HG03066 (cell line): ENCODE measurements at regions not wholly inside any gene's neighbourhood (a gene's known extent, or its start where the extent isn't known, plus 50 kb on each side); places are given as distances from the start of the nearest gene placed in this dataset.
"Not testable (repeated sequence)": the region's sequence is repeated elsewhere in the genome, so short reads cannot be mapped to it uniquely, and the experiment has no call there.

Experiments
- ATAC-seq: cut with Tn5 transposase; IDR thresholded peaks from one replicate; pipeline ENCODE4 v1.9.1; 2021; ENCODE audit warnings: low read depth; ENCODE audit not compliant: unreplicated experiment

DNA sequence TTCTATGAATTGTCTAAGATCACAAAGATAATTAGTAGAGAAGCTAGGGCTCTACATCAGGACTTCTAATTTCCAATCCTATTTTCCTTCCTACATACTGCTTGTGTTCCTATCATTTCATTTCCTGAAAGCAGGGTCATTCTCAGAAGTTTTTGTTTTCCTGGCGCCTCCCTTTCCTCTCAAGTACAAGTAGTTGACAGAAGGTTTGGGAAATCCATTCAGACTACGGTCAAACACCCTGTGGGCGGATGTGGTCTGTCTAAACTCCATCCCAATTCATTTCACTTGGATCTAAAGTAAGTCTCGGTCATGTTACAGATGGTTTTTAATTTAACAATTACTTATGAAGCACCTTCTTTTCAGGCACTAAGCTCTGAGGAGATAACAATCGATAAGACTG is 221.4 kb downstream of the MTERF1 start:
- ATAC-seq = no peak

GRCh38 chr7:91660734-91661356 is 219.7 kb downstream of the MTERF1 start:
- no peak for ATAC-seq

DNA sequence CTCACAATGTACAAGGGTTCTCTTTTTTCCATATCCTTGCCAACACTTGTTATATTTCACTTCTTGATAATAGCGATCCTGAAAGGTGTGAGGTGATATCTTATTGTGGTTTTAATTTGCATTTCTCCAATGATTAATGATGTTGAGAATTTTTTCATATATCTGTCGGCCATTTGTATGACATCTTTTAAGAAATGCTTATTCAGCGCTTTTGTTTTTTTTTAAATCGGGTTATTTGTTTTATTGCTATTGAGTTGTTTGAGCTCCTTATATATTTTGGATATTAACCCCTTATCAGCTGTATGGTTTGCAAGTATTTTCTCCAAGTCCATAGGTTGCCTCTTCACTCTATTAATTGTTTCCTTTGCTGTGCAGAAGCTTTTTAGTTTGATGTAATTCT is 218.8 kb downstream of the MTERF1 start:
- no peak for ATAC-seq

GRCh38 chr7:91668217-91668616 is 212.3 kb downstream of the MTERF1 start:
- ATAC-seq = no peak

- ATAC-seq = no peak
These were observed 209.3 kb downstream of the MTERF1 start for GRCh38 chr7:91671245-91671644.

DNA sequence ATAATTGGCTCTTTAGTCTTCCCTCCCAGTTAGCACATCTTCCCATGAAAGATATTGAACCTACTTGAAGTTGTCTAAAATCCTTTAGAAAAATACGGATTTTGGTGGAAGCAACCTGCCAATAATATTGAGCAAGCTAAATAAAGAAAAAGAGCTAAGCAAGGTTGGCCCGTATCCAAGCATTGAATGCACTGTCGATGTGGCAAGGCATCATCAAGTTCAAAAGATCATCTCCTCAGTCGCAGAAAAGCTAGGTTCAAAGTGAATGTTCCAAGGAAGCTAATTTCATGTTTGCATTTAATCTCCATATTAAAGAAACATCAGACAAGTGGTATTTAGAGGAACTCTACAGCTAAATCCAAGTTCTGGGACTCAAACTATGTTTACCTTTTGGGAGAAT is 206.0 kb downstream of the MTERF1 start:
- ATAC-seq = no peak

- ATAC-seq = no peak
These were observed 198.8 kb downstream of the MTERF1 start for GRCh38 chr7:91681718-91682117.

DNA sequence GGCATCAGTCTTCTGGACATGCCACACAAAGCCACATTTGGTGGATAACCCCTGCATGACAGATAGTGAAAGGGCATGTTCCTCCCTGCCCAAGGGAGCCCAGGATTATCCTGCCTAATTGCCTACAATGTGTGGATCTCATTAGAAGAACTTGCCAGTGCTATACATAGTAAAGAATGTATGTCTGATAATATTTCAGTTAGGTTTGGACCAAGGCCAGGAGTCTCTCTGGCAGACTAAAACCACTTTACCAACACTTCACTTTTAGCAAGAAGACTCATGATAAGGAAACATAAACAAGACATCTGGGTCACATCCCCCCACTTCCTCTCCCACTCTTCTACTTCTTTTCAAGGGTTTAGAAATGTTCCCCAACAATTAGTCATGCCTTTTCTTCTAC is 196.7 kb downstream of the MTERF1 start:
- no peak for ATAC-seq

DNA sequence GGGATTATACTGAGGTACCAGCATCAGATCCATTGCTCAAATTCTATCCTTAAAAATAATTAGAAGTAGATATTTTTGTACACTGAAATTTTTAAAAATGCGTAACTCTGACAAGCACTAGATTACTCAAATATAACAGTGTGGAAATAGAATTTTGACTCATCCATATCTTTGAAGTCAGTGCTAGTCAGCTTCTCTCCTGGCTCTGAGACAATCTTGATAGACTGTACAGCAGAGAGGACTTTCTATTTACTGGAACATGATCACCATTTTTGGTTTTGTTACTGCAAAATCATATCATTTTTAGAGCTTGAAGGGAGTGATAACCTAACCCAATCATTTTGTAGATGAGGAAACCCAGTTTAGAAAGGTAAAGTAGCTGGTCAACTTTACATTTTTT is 195.0 kb downstream of the MTERF1 start:
- no peak for ATAC-seq

DNA sequence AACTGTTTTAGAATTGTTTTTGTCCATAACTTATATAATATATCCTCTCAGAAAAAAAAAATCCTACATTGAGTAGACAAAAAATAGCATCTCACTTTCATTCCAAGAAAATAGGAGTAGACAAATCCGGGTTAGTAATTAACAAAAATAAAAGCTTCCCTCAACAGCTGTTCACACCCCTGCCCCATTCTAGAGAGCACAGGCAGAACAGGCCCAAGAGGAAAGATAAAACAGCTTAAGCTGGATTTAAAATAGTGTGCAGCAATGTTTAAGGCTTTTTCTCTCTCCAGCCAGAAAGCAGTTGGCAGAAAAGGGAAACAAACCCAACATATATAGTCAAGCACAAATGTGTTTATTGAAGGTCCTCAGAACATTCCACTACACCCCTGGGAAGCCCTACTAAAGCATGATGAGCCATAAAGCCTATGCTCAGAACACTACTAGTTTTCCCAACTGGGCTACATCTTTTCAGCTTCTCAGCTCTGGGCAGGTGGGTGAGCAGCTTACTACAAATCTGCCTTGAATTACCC is 189.9 kb downstream of the MTERF1 start:
- ATAC-seq = no peak

DNA sequence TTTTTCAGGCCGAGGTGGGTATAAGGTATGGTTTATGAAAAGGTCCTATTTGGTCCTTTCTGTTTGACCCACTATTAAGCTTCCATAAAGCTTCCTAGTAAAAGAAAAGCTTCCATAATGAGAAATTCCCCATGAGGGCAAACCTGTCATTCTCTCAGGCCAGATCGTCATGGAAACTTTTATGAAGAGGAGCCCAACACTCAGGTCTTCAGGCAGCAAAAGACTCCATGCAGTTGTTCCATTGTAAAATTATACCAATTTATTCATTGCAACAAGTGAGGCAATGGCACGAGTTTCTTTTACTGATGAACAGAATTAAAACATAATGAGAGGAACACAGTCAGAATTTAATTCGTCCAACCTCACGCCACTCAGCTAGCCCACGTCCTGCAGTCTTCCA is 188.6 kb downstream of the MTERF1 start:
- ATAC-seq = no peak

- ATAC-seq = no peak
These were observed 187.7 kb downstream of the MTERF1 start for GRCh38 chr7:91692800-91693199.

DNA sequence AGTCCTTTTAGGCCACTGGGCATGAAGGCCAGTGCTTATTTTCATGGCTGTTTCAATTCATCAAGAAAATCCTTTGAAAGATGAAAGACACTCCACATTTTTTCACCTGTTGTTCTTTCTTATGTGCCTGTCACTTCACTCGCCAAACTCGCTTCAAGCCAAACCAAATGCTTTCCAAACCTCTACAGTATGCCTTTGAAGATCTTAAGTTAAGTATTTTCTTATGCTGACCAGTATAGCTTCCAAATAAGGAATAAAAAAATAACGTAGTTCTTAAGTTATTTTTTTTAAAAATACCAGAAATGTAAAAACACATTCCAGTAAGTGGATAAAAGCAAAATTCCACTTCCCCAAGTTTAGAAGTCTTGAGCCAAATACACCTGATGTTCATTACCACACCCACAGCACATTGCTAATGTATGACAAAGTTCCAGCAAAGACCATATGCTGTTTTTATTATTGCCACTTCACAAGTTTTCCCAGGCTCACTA is 186.1 kb downstream of the MTERF1 start:
- ATAC-seq = no peak

GRCh38 chr7:91710881-91711280 is 169.6 kb downstream of the MTERF1 start:
- ATAC-seq = no peak

DNA sequence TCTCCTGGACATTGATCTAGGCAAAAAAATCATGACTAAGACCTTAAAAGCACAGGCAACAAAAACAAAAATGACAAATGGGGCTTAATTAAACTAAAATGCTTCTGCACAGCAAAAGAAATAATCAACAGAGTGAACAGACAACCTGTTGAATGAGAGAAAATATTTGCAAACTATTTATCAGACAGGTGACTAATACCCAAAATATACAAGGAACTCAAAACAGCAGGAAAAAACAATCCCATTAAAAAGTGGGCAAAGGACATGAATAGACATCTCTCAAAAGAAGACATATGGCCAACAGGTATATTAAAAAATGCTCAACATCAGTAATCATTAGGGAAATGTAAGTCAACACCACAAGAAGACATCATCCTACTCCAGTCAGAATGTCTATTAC is 166.8 kb downstream of the MTERF1 start:
- ATAC-seq = no peak

DNA sequence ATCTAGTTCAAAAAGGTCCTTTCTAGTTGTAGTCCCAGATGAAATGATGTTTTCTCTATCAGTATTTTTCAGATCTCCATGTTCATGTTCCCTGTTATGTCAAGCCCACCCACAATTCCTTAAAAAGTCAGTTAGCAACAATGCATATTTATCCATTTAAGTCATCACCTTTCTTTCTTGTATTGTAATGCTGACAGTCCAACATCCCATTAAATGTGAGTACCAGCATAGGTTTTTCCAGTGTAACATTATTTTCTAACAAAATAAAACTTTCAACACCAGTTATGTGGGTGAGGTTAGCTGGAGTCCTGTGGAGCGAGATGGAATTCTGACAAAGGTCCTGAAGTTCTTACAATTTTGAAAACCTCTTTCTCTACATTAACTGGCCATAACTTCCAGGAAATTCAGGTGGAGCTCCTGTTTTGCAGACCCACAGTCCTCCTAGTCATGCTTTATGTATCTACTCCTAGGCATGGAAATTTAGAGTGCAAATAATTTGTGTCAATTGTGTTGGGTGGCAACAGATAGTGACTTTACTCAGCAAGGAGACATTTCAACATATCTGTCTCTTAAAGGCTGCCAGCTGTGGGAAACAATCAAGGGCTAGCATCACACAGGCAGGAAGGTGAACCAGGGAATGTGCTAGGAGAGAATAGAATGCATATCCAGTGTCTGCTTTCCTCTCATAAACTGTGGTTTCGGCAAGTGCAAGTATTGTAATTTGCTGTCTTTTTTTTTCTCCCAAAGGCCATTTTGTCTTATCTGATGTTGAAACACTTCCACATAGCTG is 162.6 kb downstream of the MTERF1 start:
- ATAC-seq = no peak

DNA sequence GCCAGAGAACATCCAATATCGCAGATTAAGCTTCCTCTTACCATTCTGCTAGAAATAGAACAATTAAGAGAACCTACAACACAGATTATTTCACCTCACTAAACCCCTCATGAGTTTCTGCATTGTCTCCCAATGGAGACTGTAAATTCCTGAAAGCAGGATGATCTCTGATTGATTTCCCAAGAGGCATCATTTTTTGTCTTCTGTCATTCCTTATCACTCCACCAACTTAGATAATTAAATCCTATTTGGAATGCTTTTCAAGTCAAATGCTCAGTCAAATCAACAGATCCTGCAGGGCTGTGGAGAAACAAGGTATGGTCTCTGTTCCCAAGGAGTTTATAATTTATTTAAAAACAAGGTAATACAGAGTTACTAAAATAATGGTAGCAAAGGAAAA is 161.5 kb downstream of the MTERF1 start:
- ATAC-seq = no peak

DNA sequence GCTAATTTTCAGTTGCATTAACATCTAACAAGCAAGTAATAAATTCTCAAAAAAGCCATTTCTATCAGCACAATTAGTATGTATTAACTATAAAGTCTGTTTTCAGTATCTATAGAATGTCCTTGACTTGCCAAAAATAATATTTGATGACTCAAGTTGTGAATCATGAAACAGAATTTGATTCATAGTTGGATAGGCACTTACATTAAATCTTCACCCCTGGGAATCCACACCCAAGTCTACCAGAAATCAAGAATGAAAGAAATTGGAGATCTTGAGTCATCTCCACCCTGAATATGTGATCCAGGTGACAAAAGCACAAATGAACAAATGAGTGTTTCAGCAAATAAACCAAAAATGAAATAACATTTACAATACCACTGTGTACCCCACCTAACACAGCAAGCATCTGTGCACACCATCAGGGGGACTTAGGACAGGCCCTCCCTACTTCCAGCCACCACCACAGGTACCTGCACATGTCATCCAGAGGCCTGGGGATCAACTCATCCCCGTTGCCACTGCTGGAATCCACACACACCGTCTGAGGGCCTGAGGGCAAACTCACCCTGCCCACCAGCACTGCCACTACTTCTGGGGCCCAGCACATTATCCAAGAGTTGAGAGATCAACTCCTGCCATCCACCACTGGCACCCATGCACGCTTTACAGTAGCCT is 160.1 kb downstream of the MTERF1 start:
- ATAC-seq = no peak

- ATAC-seq = no peak
These were observed 157.7 kb downstream of the MTERF1 start for GRCh38 chr7:91722831-91723230.

DNA sequence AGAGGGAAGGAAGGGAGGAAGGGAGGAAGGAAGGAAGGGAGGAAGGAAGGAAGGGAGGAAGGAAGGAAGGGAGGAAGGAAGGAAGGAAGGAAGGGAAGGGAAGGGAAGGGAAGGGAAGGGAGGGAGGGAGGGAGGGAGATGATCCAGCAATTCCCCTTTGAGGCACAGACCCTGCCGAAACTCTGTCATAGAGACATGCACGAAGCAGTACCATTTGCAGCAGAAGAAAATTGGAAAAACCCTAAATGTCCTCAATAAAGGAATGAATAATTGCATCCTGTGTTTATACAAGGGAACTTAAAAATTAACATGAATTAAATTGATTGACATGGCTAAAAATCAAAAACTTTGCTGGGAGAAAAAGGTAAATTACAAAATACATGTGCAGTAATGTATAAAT is 151.5 kb downstream of the MTERF1 start:
- not testable (repeated sequence) for ATAC-seq

GRCh38 chr7:91731976-91732375 is 148.5 kb downstream of the MTERF1 start:
- ATAC-seq = no peak
